Smooth muscle cell (in vitro differentiated cells): ENCODE measurements at regions not wholly inside any gene's neighbourhood (a gene's known extent, or its start where the extent isn't known, plus 50 kb on each side); places are given as distances from the start of the nearest gene placed in this dataset.

Experiments
- DNase-seq: peaks from one replicate; lab custom pipeline; 2025; ENCODE audit not compliant: unreplicated experiment; lab: John Stamatoyannopoulos, UW
- H2AFZ ChIP-seq: fragments of 200-600 bp; sonication (generic); 2 replicates; pipeline ENCODE4 v1.6.0; 2016; ENCODE audit warnings: antibody characterized with exemption, low read depth, mild to moderate bottlenecking
- H3F3A ChIP-seq: fragments of 200-600 bp; sonication (generic); 2 replicates; pipeline ENCODE4 v1.6.0; 2017; ENCODE audit warnings: antibody characterized with exemption, low read depth
- H3K27ac ChIP-seq: fragments of 200-600 bp; sonication (generic); 2 replicates; pipeline ENCODE4 v1.5.1; 2016; ENCODE audit warnings: low read depth, mild to moderate bottlenecking
- H3K27me3 ChIP-seq: fragments of 200-600 bp; sonication (generic); 2 replicates; pipeline ENCODE4 v1.6.1; 2016; ENCODE audit warnings: low read depth, mild to moderate bottlenecking
- H3K36me3 ChIP-seq: fragments of 200-600 bp; sonication (generic); 2 replicates; pipeline ENCODE4 v1.5.1; 2016; ENCODE audit warnings: low read depth
- H3K4me1 ChIP-seq: fragments of 200-600 bp; sonication (generic); 2 replicates; pipeline ENCODE4 v1.5.1; 2016; ENCODE audit warnings: low read depth
- H3K4me2 ChIP-seq: fragments of 200-600 bp; sonication (generic); 2 replicates; pipeline ENCODE4 v1.6.0; 2016; ENCODE audit warnings: mild to moderate bottlenecking
- H3K4me3 ChIP-seq: fragments of 200-600 bp; sonication (generic); 2 replicates; pipeline ENCODE4 v1.5.1; 2016; ENCODE audit warnings: mild to moderate bottlenecking
- H3K79me2 ChIP-seq: fragments of 200-600 bp; sonication (generic); 2 replicates; pipeline ENCODE4 v1.6.0; 2016; ENCODE audit warnings: low read depth, mild to moderate bottlenecking
- H3K9ac ChIP-seq: fragments of 200-600 bp; sonication (generic); 2 replicates; pipeline ENCODE4 v1.6.0; 2016; ENCODE audit warnings: low read depth
- H3K9me3 ChIP-seq: fragments of 200-600 bp; sonication (generic); replicated peaks from 2 replicates; pipeline ENCODE4 v1.5.1; 2016; ENCODE audit warnings: low read depth
- H4K20me1 ChIP-seq: fragments of 200-600 bp; sonication (generic); 2 replicates; pipeline ENCODE4 v1.6.0; 2016; ENCODE audit warnings: low read depth
- WGBS: methylation state at CpG from one replicate; pipeline ENCODE4 v1.1.7; 2016; ENCODE audit warnings: low lambda C conversion rate; 5-methylcytosine and 5-hydroxymethylcytosine counted together
- TF ChIP-seq, protein P1 (sequence below): fragments of 200-600 bp; sonication (generic); IDR thresholded peaks from 2 replicates; pipeline ENCODE4 v1.5.1; 2017; ENCODE audit warnings: borderline replicate concordance, mild to moderate bottlenecking, antibody characterized with exemption; ENCODE audit not compliant: insufficient read depth, poor library complexity, severe bottlenecking

DNA sequence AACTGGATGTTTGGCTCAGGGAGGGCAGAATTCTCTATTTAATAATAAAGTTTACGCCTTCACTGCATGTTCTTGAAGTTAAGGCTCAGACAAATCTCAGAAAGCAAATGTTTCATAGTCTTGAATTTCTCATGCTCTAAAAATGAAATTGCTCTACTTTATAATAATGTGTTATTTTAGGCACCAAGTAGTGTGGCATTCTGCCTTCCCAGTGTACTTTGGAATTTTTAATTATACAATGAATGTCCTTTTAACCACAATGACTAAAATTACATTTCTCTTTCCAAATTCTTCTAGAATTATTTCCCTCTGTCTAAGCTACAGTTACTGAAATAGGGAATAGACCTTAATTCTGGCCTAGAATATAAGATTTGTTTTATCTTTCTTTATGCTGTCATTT is 97.9 kb upstream of the PDE5A start:
- TF ChIP-seq, protein P1, sequence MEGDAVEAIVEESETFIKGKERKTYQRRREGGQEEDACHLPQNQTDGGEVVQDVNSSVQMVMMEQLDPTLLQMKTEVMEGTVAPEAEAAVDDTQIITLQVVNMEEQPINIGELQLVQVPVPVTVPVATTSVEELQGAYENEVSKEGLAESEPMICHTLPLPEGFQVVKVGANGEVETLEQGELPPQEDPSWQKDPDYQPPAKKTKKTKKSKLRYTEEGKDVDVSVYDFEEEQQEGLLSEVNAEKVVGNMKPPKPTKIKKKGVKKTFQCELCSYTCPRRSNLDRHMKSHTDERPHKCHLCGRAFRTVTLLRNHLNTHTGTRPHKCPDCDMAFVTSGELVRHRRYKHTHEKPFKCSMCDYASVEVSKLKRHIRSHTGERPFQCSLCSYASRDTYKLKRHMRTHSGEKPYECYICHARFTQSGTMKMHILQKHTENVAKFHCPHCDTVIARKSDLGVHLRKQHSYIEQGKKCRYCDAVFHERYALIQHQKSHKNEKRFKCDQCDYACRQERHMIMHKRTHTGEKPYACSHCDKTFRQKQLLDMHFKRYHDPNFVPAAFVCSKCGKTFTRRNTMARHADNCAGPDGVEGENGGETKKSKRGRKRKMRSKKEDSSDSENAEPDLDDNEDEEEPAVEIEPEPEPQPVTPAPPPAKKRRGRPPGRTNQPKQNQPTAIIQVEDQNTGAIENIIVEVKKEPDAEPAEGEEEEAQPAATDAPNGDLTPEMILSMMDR, result no peak
- Histone ChIP-seq H3K36me3 (no peaks in the 10 kb centered on the region), H2AFZ (no peak overlapping the region), H3K9me3 (no peaks in the 10 kb centered on the region), H3K27ac (no peak overlapping the region), H3F3A (peaks cover 4% of the 10 kb centered on the region), H4K20me1 (no peaks in the 10 kb centered on the region), H3K9ac (no peak overlapping the region), H3K79me2 (no peaks in the 10 kb centered on the region), H3K4me3 (no peak overlapping the region), H3K27me3 (no peaks in the 10 kb centered on the region), H3K4me2 (no peak overlapping the region), H3K4me1 (peaks cover 10% of the 10 kb centered on the region)
- no peak for DNase-seq
- WGBS, result 96% methylated on average over 1 of the region's 1 CpG

DNA sequence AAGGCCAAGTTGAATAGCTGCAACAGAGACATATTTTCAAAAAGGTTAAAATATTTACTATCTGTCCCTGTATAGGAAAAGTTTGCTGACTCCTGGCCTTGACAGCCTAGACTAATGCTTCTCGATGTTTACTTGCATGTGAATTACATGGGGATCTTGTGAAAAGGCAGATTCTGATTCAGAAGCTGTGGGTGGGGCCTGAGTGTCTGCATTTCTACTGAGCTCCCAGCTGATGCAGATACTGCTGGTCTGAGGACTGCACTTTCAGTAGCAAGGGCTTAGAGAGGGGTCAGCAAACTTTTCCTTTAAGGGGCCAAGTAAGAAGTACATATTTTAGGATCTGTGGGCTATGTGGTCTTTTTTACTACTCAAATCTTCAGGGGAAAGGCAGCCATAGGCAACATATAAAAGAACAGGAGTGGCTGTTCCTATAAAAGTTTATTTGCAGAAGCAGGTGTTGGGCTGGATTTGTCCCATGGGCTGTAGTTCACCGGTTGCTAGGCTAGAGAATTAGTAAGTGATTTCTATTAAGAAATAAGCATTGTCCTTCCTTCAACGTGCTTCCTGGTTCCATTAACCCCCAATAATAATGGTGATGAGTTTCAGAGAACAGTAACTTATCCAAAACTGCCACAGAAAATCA is 97.2 kb upstream of the PDE5A start:
- no peak overlapping the region for H3K27ac ChIP-seq
- H3K4me2 ChIP-seq, result no peak overlapping the region
- H3K79me2 ChIP-seq, result no peaks in the 10 kb centered on the region
- no peaks in the 10 kb centered on the region for H3K36me3 ChIP-seq
- H3K4me3 ChIP-seq, result no peak overlapping the region
- H3F3A ChIP-seq, result no peaks in the 10 kb centered on the region
- H3K27me3 ChIP-seq, result no peaks in the 10 kb centered on the region
- H2AFZ ChIP-seq, result no peak overlapping the region
- TF ChIP-seq, protein P1, result no peak
- no peaks in the 10 kb centered on the region for H3K9me3 ChIP-seq
- H4K20me1 ChIP-seq, result no peaks in the 10 kb centered on the region
- WGBS, result 45% methylated on average over 3 of the region's 3 CpGs
- no peak for DNase-seq
- no peak overlapping the region for H3K9ac ChIP-seq
- peaks cover 4% of the 10 kb centered on the region for H3K4me1 ChIP-seq

GRCh38 chr4:119725011-119725410 is 96.4 kb upstream of the PDE5A start:
- no peaks in the 10 kb centered on the region for H3K9me3 ChIP-seq
- no peak overlapping the region for H3K4me3 ChIP-seq
- no peaks in the 10 kb centered on the region for H3F3A ChIP-seq
- TF ChIP-seq, protein P1, result no peak
- H3K79me2 ChIP-seq, result no peaks in the 10 kb centered on the region
- no peaks in the 10 kb centered on the region for H3K27me3 ChIP-seq
- 96% methylated on average over 6 of the region's 6 CpGs for WGBS
- H4K20me1 ChIP-seq, result no peaks in the 10 kb centered on the region
- DNase-seq, result no peak
- H3K4me1 ChIP-seq, result no peaks in the 10 kb centered on the region
- H3K9ac ChIP-seq, result no peak overlapping the region
- H3K4me2 ChIP-seq, result no peak overlapping the region
- H2AFZ ChIP-seq, result no peak overlapping the region
- H3K36me3 ChIP-seq, result no peaks in the 10 kb centered on the region
- no peak overlapping the region for H3K27ac ChIP-seq

DNA sequence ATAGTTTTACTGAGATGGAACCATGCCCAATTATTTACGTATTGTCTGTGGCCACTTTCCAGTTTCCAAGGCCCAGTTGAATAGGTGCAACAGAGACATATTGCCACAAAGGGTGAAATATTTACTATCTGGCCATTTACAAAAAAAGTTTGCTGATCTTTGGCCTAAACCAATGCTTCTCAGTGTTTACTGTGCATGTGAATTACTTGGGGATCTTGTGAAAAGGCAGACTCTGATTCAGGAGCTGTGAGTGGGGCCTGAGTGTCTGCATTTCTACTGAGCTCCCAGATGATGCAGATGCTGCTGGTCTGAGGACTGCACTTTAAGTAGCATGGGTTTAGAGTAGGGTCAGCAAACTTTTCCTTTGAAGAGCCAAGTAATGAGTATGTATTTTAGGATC is 94.1 kb upstream of the PDE5A start:
- Histone ChIP-seq H3K4me2 (no peak overlapping the region), H3F3A (no peaks in the 10 kb centered on the region), H3K36me3 (no peaks in the 10 kb centered on the region), H3K27me3 (no peaks in the 10 kb centered on the region), H3K27ac (no peak overlapping the region), H3K4me1 (no peaks in the 10 kb centered on the region), H3K9me3 (no peaks in the 10 kb centered on the region), H3K9ac (no peak overlapping the region), H4K20me1 (no peaks in the 10 kb centered on the region), H3K79me2 (no peaks in the 10 kb centered on the region), H3K4me3 (no peak overlapping the region), H2AFZ (no peak overlapping the region)
- DNase-seq, result no peak
- 94% methylated on average over 1 of the region's 1 CpG for WGBS
- TF ChIP-seq, protein P1, result no peak
